Ectodermal cell (in vitro differentiated cells): ENCODE measurements at regions not wholly inside any gene's neighbourhood (a gene's known extent, or its start where the extent isn't known, plus 50 kb on each side); places are given as distances from the start of the nearest gene placed in this dataset.
A peak's percentile ranks its signal among the peaks of the same experiment; 100 is the strongest.

ENCODE experiments used
- H3K27ac ChIP-seq: 2 replicates; pipeline ENCODE4 v1.7.0; 2013; ENCODE audit warnings: mild to moderate bottlenecking, low read depth, low read length; ENCODE audit not compliant: insufficient read depth, poor library complexity, severe bottlenecking
- H3K27me3 ChIP-seq: 2 replicates; pipeline ENCODE4 v1.7.0; 2013; ENCODE audit warnings: mild to moderate bottlenecking, low read length; ENCODE audit not compliant: insufficient read depth, control insufficient read depth, poor library complexity, severe bottlenecking
- H3K36me3 ChIP-seq: one replicate; pipeline ENCODE4 v1.7.0; 2013; ENCODE audit warnings: low read length; ENCODE audit not compliant: control insufficient read depth, insufficient read depth
- H3K4me1 ChIP-seq: one replicate; pipeline ENCODE4 v1.7.0; 2013; ENCODE audit warnings: low read length; ENCODE audit not compliant: control insufficient read depth, insufficient read depth
- H3K4me3 ChIP-seq: 2 replicates; pipeline ENCODE4 v1.7.0; 2013; ENCODE audit warnings: low read depth, low read length, control low read depth; ENCODE audit not compliant: insufficient read depth
- H3K9me3 ChIP-seq: 2 replicates; pipeline ENCODE4 v1.7.0; 2013; ENCODE audit warnings: mild to moderate bottlenecking, low read length, moderate library complexity; ENCODE audit not compliant: control insufficient read depth
- WGBS, 2 experiments: methylation state at CpG; one replicate each; pipeline ENCODE4 v1.1.7; 2013; ENCODE audit warnings: missing lambda C conversion rate in 2 of 2; 5-methylcytosine and 5-hydroxymethylcytosine counted together

- H3K4me3 ChIP-seq = no peak overlapping the region
- H3K27me3 ChIP-seq = no peaks in the 10 kb centered on the region
- peak overlapping the region; percentile 8 for H3K27ac ChIP-seq
- no peaks in the 10 kb centered on the region for H3K36me3 ChIP-seq
- H3K4me1 ChIP-seq = peaks cover 13% of the 10 kb centered on the region
- no peaks in the 10 kb centered on the region for H3K9me3 ChIP-seq
- WGBS, 2 experiments = 52 to 60% methylated on average over 7 of the region's 7 CpGs
These were observed 230.3 kb downstream of the MPDZ start for GRCh38 chr9:13049223-13049622.

DNA sequence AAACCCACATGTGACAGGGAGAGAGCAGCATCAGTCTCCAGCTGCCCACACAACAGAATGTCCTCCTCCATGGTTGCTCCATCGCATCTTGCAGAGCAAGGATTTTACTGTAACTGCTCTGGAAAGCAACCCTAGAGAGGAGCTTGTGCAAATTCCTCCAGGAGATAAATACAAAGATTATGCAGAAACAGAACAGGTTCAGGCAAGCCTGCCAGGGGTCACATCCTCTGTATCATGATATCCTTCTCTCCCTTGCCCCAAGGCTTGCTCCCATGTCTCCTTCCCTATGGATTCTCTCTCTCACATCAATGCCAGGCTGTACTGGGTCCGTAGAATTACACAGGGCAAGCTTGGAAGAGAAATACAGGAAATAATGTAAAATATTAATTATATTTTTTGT lies 226.0 kb downstream of the MPDZ start:
- H3K36me3 ChIP-seq = no peaks in the 10 kb centered on the region
- H3K27me3 ChIP-seq = no peaks in the 10 kb centered on the region
- 94 to 100% methylated on average over 1 of the region's 2 CpGs for WGBS, 2 experiments
- H3K9me3 ChIP-seq = no peaks in the 10 kb centered on the region
- no peak overlapping the region for H3K27ac ChIP-seq
- H3K4me1 ChIP-seq = peaks cover 13% of the 10 kb centered on the region
- no peak overlapping the region for H3K4me3 ChIP-seq

DNA sequence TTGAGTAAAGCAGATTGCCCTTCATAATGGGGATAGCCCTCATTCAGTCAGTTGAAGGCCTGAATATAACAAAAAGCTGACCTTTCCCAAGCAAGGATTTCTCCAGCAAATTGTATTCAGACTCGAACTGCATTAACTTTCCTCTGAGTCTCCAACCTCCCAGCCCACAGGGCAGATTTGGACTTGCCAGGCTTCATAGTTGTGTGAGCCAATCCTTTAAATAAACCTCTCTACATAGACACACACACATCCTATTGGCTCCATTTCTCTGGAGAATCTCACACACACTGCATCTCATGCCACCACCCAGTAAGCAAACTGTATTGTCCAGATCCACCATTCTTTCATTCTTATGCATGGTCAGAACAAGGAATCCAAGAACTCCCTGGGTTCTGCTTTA lies 225.1 kb downstream of the MPDZ start:
- Histone ChIP-seq H3K27me3 (no peaks in the 10 kb centered on the region), H3K4me1 (peaks cover 4% of the 10 kb centered on the region), H3K36me3 (no peaks in the 10 kb centered on the region), H3K4me3 (no peak overlapping the region), H3K27ac (no peak overlapping the region), H3K9me3 (no peaks in the 10 kb centered on the region)
- 83 to 90% methylated on average over 1 of the region's 1 CpG for WGBS, 2 experiments
